HG03439 (cell line): ENCODE measurements at regions not wholly inside any gene's neighbourhood (a gene's known extent, or its start where the extent isn't known, plus 50 kb on each side); places are given as distances from the start of the nearest gene placed in this dataset.
"Not testable (repeated sequence)": the region's sequence is repeated elsewhere in the genome, so short reads cannot be mapped to it uniquely, and the experiment has no call there.

Experiments used
- ATAC-seq: cut with Tn5 transposase; IDR thresholded peaks from one replicate; pipeline ENCODE4 v1.9.1; 2021; ENCODE audit warnings: mild to moderate bottlenecking, moderate library complexity; ENCODE audit not compliant: unreplicated experiment

GRCh38 chr16:77060614-77061013 lies 130.4 kb upstream of the MON1B start:
- no peak for ATAC-seq

GRCh38 chr16:77062878-77063675 lies 127.9 kb upstream of the MON1B start:
- no peak for ATAC-seq

- no peak for ATAC-seq
Measured at GRCh38 chr16:77063676-77064016, 127.3 kb upstream of the MON1B start.

- no peak for ATAC-seq
Measured at GRCh38 chr16:77064037-77064436, 127.0 kb upstream of the MON1B start.

- no peak for ATAC-seq
Measured at GRCh38 chr16:77066896-77067496, 124.0 kb upstream of the MON1B start.

- no peak for ATAC-seq
Measured at GRCh38 chr16:77067900-77068299, 123.1 kb upstream of the MON1B start.

- ATAC-seq: no peak
Measured at GRCh38 chr16:77068402-77068801, 122.6 kb upstream of the MON1B start.

GRCh38 chr16:77069929-77070328 lies 121.1 kb upstream of the MON1B start:
- ATAC-seq: no peak

- ATAC-seq: no peak
Measured at GRCh38 chr16:77070683-77071082, 120.3 kb upstream of the MON1B start.

- no peak for ATAC-seq
Measured at GRCh38 chr16:77076839-77077238, 114.2 kb upstream of the MON1B start.

- no peak for ATAC-seq
Measured at GRCh38 chr16:77077256-77077922, 113.6 kb upstream of the MON1B start.

GRCh38 chr16:77085981-77086380 lies 105.0 kb upstream of the MON1B start:
- ATAC-seq: no peak

GRCh38 chr16:77090062-77090461 lies 100.9 kb upstream of the MON1B start:
- ATAC-seq: no peak

GRCh38 chr16:77093309-77093708 lies 97.7 kb upstream of the MON1B start:
- ATAC-seq: no peak

GRCh38 chr16:77093999-77094398 lies 97.0 kb upstream of the MON1B start:
- no peak for ATAC-seq

- no peak for ATAC-seq
Measured at GRCh38 chr16:77111056-77111565, 79.9 kb upstream of the MON1B start.

- no peak for ATAC-seq
Measured at GRCh38 chr16:77112746-77113145, 78.2 kb upstream of the MON1B start.

GRCh38 chr16:77113835-77114234 lies 77.2 kb upstream of the MON1B start:
- no peak for ATAC-seq

GRCh38 chr16:77114361-77114760 lies 76.6 kb upstream of the MON1B start:
- not testable (repeated sequence) for ATAC-seq

- ATAC-seq: no peak
Measured at GRCh38 chr16:77116856-77117255, 74.1 kb upstream of the MON1B start.

GRCh38 chr16:77117707-77118106 lies 73.3 kb upstream of the MON1B start:
- ATAC-seq: no peak

- ATAC-seq: no peak
Measured at GRCh38 chr16:77131398-77131797, 59.6 kb upstream of the MON1B start.
